ENCODE measurements at regions not wholly inside any gene's neighbourhood (a gene's known extent, or its start where the extent isn't known, plus 50 kb on each side); places are given as distances from the start of the nearest gene placed in this dataset.

- no peak for DNase-seq
Measured at GRCh38 chr13:90395846-90396245, 951.6 kb upstream of the MIR17HG start.

GRCh38 chr13:90396266-90396665, 951.2 kb upstream of the MIR17HG start:
- no peak for DNase-seq

GRCh38 chr13:90397503-90397902, 950.0 kb upstream of the MIR17HG start:
- DNase-seq, result no peak

- DNase-seq, result no peak
Measured at GRCh38 chr13:90400372-90400771, 947.1 kb upstream of the MIR17HG start.

- DNase-seq, result no peak
Measured at GRCh38 chr13:90401150-90401549, 946.3 kb upstream of the MIR17HG start.

GRCh38 chr13:90402102-90402501, 945.4 kb upstream of the MIR17HG start:
- DNase-seq, result no peak

- DNase-seq, result no peak
Measured at GRCh38 chr13:90402613-90403012, 944.9 kb upstream of the MIR17HG start.

GRCh38 chr13:90403330-90404082, 944.0 kb upstream of the MIR17HG start:
- DNase-seq, result no peak

GRCh38 chr13:90405301-90405700, 942.2 kb upstream of the MIR17HG start:
- no peak for DNase-seq

- no peak for DNase-seq
Measured at GRCh38 chr13:90412980-90413379, 934.5 kb upstream of the MIR17HG start.

GRCh38 chr13:90413548-90413947, 933.9 kb upstream of the MIR17HG start:
- DNase-seq, result no peak

GRCh38 chr13:90414691-90415596, 932.5 kb upstream of the MIR17HG start:
- no peak for DNase-seq

- no peak for DNase-seq
Measured at GRCh38 chr13:90415902-90416301, 931.6 kb upstream of the MIR17HG start.

GRCh38 chr13:90416519-90416918, 931.0 kb upstream of the MIR17HG start:
- no peak for DNase-seq

GRCh38 chr13:90416938-90417337, 930.5 kb upstream of the MIR17HG start:
- DNase-seq, result no peak

GRCh38 chr13:90420683-90421082, 926.8 kb upstream of the MIR17HG start:
- DNase-seq, result no peak

GRCh38 chr13:90427322-90428272, 919.9 kb upstream of the MIR17HG start:
- no peak for DNase-seq

GRCh38 chr13:90428522-90429210, 918.8 kb upstream of the MIR17HG start:
- DNase-seq, result no peak

- DNase-seq, result no peak
Measured at GRCh38 chr13:90430127-90430526, 917.4 kb upstream of the MIR17HG start.

- no peak for DNase-seq
Measured at GRCh38 chr13:90436697-90437096, 910.8 kb upstream of the MIR17HG start.

- DNase-seq, result no peak
Measured at GRCh38 chr13:90438576-90438975, 908.9 kb upstream of the MIR17HG start.

GRCh38 chr13:90443268-90443667, 904.2 kb upstream of the MIR17HG start:
- DNase-seq, result no peak

Data from CD4-positive, alpha-beta T cell treated with Interleukin-10 for 1 hour (primary cell).